Keratinocyte (primary cell): ENCODE measurements at regions not wholly inside any gene's neighbourhood (a gene's known extent, or its start where the extent isn't known, plus 50 kb on each side); places are given as distances from the start of the nearest gene placed in this dataset.

Experiments used
- CTCF ChIP-seq, 3 experiments: IDR thresholded peaks in 1 of 3; conservative IDR thresholded peaks in 1 of 3; optimal IDR thresholded peaks in 1 of 3; 2 replicates in 2 of 3; 3 replicates in 1 of 3; pipeline versions ENCODE3 to v1.5.1; 2011; ENCODE audit warnings: low read length in 3 of 3, mild to moderate bottlenecking in 3 of 3, moderate library complexity in 2 of 3, control low read depth in 1 of 3, inconsistent platforms in 1 of 3; ENCODE audit not compliant: insufficient read depth in 2 of 3; ENCODE audit errors: extremely low read depth in 1 of 3
- EZH2 ChIP-seq: IDR thresholded peaks from one replicate; pipeline ENCODE4 v1.6.1; 2012; ENCODE audit warnings: inconsistent platforms, mild to moderate bottlenecking, low read length, moderate library complexity

- TF ChIP-seq CTCF (optimal IDR thresholded peaks at IDR 0.05 in 1 of 3, IDR thresholded peaks at IDR 0.05 in 1 of 3, conservative IDR thresholded peaks at IDR 0.05 in 1 of 3; ENCODE audit: extremely low read depth in 1 of 3, insufficient read depth in 2 of 3, low read length in 3 of 3) (no peak), EZH2 (no peak)
Measured at GRCh38 chr5:173399851-173400250, 71.6 kb upstream of the STC2 start.
